Body of pancreas (tissue), 4 donors: ENCODE measurements at regions not wholly inside any gene's neighbourhood (a gene's known extent, or its start where the extent isn't known, plus 50 kb on each side); places are given as distances from the start of the nearest gene placed in this dataset.

ENCODE experiments used
- CTCF ChIP-seq, 7 experiments: fragments of 450-650 bp in 4 of 7; fragments of 200-600 bp in 3 of 7; sonication (generic) in 3 of 7; IDR thresholded peaks; one replicate each; pipeline ENCODE4 v1.5.1; 2016 to 2019; ENCODE audit warnings: antibody characterized with exemption in 7 of 7
- POLR2A ChIP-seq, 3 donors: fragments of 450-650 bp; IDR thresholded peaks; one replicate each; pipeline ENCODE4 v1.6.1; 2016; ENCODE audit warnings: antibody characterized with exemption in 3 of 3, mild to moderate bottlenecking in 2 of 3

- TF ChIP-seq POLR2A (IDR thresholded peaks at IDR 0.05) (no peak), CTCF (IDR thresholded peaks at IDR 0.05) (no peak)
Measured at GRCh38 chr11:103768816-103769215, 267.6 kb upstream of the DDI1 start.
